HG03457 (cell line): ENCODE measurements at regions not wholly inside any gene's neighbourhood (a gene's known extent, or its start where the extent isn't known, plus 50 kb on each side); places are given as distances from the start of the nearest gene placed in this dataset.

Experiments used
- ATAC-seq: cut with Tn5 transposase; IDR thresholded peaks from one replicate; pipeline ENCODE4 v1.9.1; 2021; ENCODE audit warnings: moderate number of reproducible peaks; ENCODE audit not compliant: unreplicated experiment

DNA sequence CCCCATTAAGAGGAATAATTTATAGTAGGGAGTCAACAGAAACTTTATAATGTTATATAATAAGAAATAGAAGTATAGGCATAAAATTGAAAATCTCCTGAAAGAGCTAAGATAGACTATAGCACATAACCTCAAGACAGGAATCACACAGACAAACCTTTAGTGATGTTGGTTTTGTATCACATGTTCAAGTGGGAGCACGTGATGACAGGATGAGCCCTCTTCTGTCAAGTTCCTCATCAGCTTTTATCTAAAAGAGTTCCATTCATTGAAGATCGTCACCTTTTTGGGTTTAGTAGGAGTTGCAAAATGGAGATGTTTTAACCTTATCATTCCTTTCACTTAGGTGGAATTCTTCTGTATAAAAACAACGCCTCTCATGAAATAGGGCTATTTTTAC, 127.0 kb downstream of the MCHR2 start:
- ATAC-seq, result no peak

DNA sequence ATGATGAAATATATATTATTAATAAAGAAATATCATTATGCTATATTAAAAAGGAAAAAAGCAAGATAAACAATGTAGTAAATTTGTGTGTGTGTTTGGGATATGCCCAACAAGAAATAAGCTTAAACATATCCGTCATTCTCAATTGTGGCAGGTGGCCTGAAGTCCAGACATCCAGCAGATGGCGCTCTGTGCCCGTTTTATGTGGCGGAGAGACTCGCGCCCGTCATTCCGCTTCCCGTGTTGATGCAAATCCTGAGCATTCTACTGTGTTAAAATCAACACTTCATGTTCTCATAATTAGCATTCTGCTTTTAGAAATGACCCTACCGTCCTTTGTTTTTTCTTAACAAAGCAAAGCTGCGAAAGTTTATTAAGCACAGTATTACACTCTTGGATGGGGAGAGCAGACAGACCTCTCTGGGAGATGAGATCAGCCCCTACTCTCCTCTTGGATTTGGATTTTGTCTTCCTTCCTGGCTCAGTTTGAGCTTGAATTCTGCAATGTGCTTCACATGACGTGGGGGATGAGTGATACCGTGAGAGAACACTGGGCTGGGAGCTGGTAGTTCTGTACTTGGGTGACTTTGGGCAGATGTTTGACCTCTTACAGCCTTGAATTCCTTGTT, 125.8 kb downstream of the MCHR2 start:
- ATAC-seq, result peak; percentile 69
